GM19025 (cell line): ENCODE measurements at regions not wholly inside any gene's neighbourhood (a gene's known extent, or its start where the extent isn't known, plus 50 kb on each side); places are given as distances from the start of the nearest gene placed in this dataset.
A peak's percentile ranks its signal among the peaks of the same experiment; 100 is the strongest.

Source experiments
- ATAC-seq: cut with Tn5 transposase; IDR thresholded peaks from one replicate; pipeline ENCODE4 v1.9.1; 2021; ENCODE audit warnings: mild to moderate bottlenecking, low read depth, moderate library complexity; ENCODE audit not compliant: unreplicated experiment

GRCh38 chr7:118009419-118009818 is 136.2 kb upstream of the CTTNBP2 start:
- ATAC-seq: no peak

- no peak for ATAC-seq
Observed at GRCh38 chr7:118011652-118012051, 138.4 kb upstream of the CTTNBP2 start.

GRCh38 chr7:118013252-118014010 is 140.2 kb upstream of the CTTNBP2 start:
- no peak for ATAC-seq

GRCh38 chr7:118022546-118022945 is 149.3 kb upstream of the CTTNBP2 start:
- ATAC-seq: no peak

- ATAC-seq: no peak
Observed at GRCh38 chr7:118026791-118027190, 153.6 kb upstream of the CTTNBP2 start.

GRCh38 chr7:118028226-118028625 is 155.0 kb upstream of the CTTNBP2 start:
- ATAC-seq: no peak

GRCh38 chr7:118029826-118030422 is 154.0 kb upstream of the LSM8 start:
- no peak for ATAC-seq

GRCh38 chr7:118033273-118033672 is 150.7 kb upstream of the LSM8 start:
- no peak for ATAC-seq

- ATAC-seq: no peak
Observed at GRCh38 chr7:118039963-118040489, 143.9 kb upstream of the LSM8 start.

GRCh38 chr7:118040562-118040961 is 143.4 kb upstream of the LSM8 start:
- peak; percentile 68 for ATAC-seq

- ATAC-seq: no peak
Observed at GRCh38 chr7:118041251-118041878, 142.6 kb upstream of the LSM8 start.

- ATAC-seq: no peak
Observed at GRCh38 chr7:118045629-118046028, 138.3 kb upstream of the LSM8 start.

GRCh38 chr7:118046086-118046485 is 137.9 kb upstream of the LSM8 start:
- no peak for ATAC-seq

- no peak for ATAC-seq
Observed at GRCh38 chr7:118046801-118047200, 137.2 kb upstream of the LSM8 start.

GRCh38 chr7:118052336-118052735 is 131.6 kb upstream of the LSM8 start:
- no peak for ATAC-seq

- no peak for ATAC-seq
Observed at GRCh38 chr7:118053353-118053752, 130.6 kb upstream of the LSM8 start.

GRCh38 chr7:118054529-118054928 is 129.4 kb upstream of the LSM8 start:
- ATAC-seq: no peak

- no peak for ATAC-seq
Observed at GRCh38 chr7:118055647-118056046, 128.3 kb upstream of the LSM8 start.

- ATAC-seq: no peak
Observed at GRCh38 chr7:118057404-118057803, 126.6 kb upstream of the LSM8 start.

GRCh38 chr7:118059209-118059608 is 124.8 kb upstream of the LSM8 start:
- ATAC-seq: no peak

GRCh38 chr7:118060692-118061091 is 123.3 kb upstream of the LSM8 start:
- no peak for ATAC-seq

GRCh38 chr7:118061386-118061785 is 122.6 kb upstream of the LSM8 start:
- ATAC-seq: no peak
